Activated T-helper 2 cell treated with anti-CD3 and anti-CD28 coated beads, Interferon-gamma antibody, Interleukin-2, Interleukin-4, amounts not matched to agents 10 μg/mL and 5 μg/mL and 100 μg/mL, durations not matched to agents 14 hours and 24 hours and 36 hours (primary cell): ENCODE measurements at regions not wholly inside any gene's neighbourhood (a gene's known extent, or its start where the extent isn't known, plus 50 kb on each side); places are given as distances from the start of the nearest gene placed in this dataset.

ENCODE experiments used
- DNase-seq: peaks from one replicate; pipeline ENCODE4 v3.0.0; 2021; ENCODE audit warnings: low spot score
- H3K27ac Mint-ChIP-seq: one replicate; pipeline ENCODE4 v1.8.0; 2021; ENCODE audit warnings: mixed read lengths
- H3K27me3 Mint-ChIP-seq: one replicate; pipeline ENCODE4 v1.8.0; 2021; ENCODE audit warnings: low read depth, mixed read lengths
- H3K36me3 Mint-ChIP-seq: one replicate; pipeline ENCODE4 v1.8.0; 2021; ENCODE audit warnings: low read depth, mixed read lengths
- H3K4me1 Mint-ChIP-seq: one replicate; pipeline ENCODE4 v1.8.0; 2021; ENCODE audit warnings: low read depth, mixed read lengths
- H3K4me3 Mint-ChIP-seq: one replicate; pipeline ENCODE4 v1.8.0; 2021; ENCODE audit warnings: low read depth, mild to moderate bottlenecking, moderate library complexity, mixed read lengths
- H3K9me3 Mint-ChIP-seq: one replicate; pipeline ENCODE4 v1.8.0; 2021; ENCODE audit warnings: mixed read lengths
- intact Hi-C: fragments of 100-400 bp; cut with micrococcal nuclease; formaldehyde crosslinking; loops from one replicate; pipeline ENCODE4 v1.15.1; 2023

DNA sequence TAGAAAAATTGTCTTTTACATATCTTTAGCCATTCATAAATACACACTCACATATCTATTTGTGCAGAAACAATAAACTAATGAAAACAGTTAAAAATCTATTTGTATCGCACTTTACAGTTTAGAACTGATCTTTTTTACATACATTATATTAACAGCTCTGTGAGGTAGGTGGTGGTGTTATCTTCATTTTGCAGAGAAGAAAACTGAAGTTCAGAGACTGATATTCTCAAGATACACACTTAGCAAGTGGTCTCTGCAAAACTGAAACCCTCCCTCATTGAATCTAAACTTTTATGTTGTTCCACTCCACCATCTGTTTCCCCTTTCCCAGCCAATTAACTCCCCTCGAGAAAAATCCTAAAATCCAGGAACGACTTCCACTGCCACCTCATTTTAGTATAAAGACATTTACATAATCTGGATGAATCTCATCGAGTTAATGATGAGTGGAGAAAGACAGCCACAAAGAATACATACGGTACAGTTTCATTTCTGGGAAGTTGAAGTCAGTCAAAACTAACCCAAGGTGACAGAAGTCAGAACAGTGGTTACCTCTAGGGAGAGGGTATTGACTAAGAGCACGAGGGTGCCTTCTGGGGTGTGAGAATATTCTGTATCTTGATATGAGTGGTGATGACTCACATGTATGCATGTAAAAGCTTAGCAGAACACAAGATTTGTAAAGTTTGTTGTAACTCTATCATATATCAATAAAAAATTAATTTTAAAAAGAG is 524.2 kb upstream of the TCF4 start:
- peaks cover 2% of the 10 kb centered on the region for H3K27me3 Mint-ChIP-seq
- H3K4me3 Mint-ChIP-seq = no peak overlapping the region
- H3K36me3 Mint-ChIP-seq = no peaks in the 10 kb centered on the region
- intact Hi-C loops = loop anchor here (1.0 to 10.0 kb wide), 5 partner anchors 525 to 890 kb away; partner anchors contain the start of gene TCF4
- peaks cover 13% of the 10 kb centered on the region for H3K4me1 Mint-ChIP-seq
- H3K27ac Mint-ChIP-seq = peak overlapping the region; percentile 60
- peak; percentile 12 for DNase-seq
- no peaks in the 10 kb centered on the region for H3K9me3 Mint-ChIP-seq

GRCh38 chr18:56109757-56110156 is 521.8 kb upstream of the TCF4 start:
- Mint-ChIP-seq H3K27me3 (peaks cover 2% of the 10 kb centered on the region), H3K9me3 (peaks cover 14% of the 10 kb centered on the region), H3K36me3 (no peaks in the 10 kb centered on the region), H3K4me3 (no peak overlapping the region), H3K27ac (no peak overlapping the region), H3K4me1 (peaks cover 13% of the 10 kb centered on the region)
- intact Hi-C loops = loop anchor here (5.0 to 10.0 kb wide), 4 partner anchors 522 to 893 kb away; partner anchors contain the start of gene TCF4
- DNase-seq = no peak

DNA sequence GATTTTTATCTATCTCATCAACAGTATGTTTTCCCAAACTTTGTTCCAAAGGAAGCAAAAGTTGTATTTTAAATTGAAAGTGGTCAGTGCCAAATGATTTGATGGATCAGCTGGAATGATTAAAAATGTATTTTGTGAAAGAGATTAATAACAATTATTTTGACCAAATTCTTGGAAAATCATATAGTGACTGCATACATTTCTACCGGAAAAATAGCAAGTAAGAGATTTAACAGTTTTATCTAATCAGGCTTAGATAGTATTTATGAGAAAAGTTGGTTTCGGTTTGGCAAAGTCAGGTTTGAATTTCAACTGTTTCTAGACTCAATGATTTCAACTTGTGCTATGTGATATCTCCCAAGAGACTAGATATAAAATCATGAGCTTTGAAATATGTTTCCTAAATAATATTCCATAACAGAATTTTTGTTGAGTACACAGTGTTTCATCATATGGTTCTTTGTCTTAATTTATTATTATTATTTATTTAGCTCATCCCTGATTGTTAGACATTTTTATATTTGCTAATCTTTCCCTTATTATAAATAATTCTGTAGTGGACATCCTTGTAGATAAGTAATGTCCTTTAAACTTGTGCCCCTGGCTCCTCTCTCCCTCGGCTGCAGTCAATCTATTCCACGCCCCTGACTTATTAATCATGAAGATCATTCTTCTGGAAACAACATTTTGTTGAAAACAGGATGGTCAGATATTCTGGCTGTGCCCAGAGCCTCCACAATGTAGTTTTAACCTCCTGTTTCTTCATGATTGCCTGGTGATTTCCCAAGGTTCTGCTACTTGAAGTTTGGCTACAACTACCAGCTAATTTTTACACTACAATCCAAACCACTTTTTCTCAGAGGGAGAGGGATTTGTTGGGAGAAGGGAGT is 520.7 kb upstream of the TCF4 start:
- peaks cover 2% of the 10 kb centered on the region for H3K27me3 Mint-ChIP-seq
- H3K36me3 Mint-ChIP-seq = no peaks in the 10 kb centered on the region
- no peak overlapping the region for H3K27ac Mint-ChIP-seq
- intact Hi-C loops = no loop called here
- H3K4me1 Mint-ChIP-seq = peaks cover 13% of the 10 kb centered on the region
- H3K9me3 Mint-ChIP-seq = peaks cover 25% of the 10 kb centered on the region
- H3K4me3 Mint-ChIP-seq = no peak overlapping the region
- DNase-seq = no peak

DNA sequence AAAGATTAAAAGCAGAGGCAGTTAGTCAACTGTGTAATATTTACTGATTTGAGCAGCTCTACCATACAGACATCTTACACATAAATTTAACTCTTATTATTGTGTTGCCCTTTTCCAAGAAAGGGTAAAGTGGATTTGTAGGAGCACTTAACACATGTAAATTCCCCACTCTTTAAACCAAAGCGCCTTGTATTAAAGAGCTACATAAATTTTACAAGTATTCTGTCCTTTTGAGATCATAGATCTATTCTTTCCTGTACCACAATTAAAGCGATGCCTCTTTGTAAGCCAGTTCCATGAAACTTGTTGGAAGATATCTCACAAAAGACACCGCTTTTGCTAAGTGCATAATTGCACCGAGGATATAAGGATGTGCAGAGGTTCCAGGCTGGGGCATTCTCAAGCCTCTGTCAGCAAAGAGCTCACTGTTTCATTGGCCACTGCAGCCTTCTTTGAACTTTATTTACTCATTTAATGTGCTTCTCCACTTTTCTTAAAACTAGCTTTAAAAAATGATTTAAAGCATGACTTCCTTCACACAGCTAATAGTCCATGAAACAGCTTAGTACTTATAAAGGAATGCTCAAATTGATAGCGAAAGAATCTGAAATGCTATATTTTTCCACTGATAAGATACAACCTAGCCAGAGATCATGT is 520.0 kb upstream of the TCF4 start:
- H3K9me3 Mint-ChIP-seq = peaks cover 32% of the 10 kb centered on the region

DNA sequence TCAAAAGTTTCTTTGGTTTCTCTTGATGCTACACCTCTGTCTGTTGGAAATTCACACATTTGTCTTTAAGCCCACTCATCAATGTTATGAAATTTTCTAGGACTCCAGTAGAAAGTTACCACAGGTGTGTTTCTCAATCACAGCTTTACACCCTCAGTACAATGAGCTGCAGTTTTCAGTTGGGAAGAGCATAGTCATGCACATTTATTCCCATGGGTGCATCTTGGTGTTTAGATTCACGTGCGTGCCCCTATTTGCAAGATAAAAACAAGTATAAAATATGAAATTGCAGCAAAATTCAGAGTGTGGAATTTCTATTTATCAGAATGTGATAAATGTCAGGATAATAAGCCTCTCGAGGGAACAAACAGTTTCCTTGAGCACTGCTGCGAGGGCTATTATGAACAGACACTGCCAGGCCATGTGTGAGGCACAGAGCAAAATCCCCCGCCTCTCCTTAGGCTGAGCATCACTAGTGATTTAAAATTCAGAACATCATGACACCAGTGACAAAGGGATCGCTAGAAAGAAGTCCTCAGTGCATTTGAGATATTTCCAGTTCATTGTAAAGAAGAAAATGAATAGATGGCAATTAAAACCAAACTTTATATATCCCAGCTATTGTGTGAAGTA is 512.2 kb upstream of the TCF4 start:
- H3K9me3 Mint-ChIP-seq = peaks cover 23% of the 10 kb centered on the region
- no peak overlapping the region for H3K27ac Mint-ChIP-seq
- peaks cover 1% of the 10 kb centered on the region for H3K27me3 Mint-ChIP-seq
- no peaks in the 10 kb centered on the region for H3K36me3 Mint-ChIP-seq
- no peaks in the 10 kb centered on the region for H3K4me1 Mint-ChIP-seq
- H3K4me3 Mint-ChIP-seq = no peak overlapping the region
- intact Hi-C loops = no loop called here
- DNase-seq = no peak

More for the DNA sequence above, 520.0 kb upstream of the TCF4 start:
- Mint-ChIP-seq H3K4me3 (no peak overlapping the region), H3K4me1 (peaks cover 5% of the 10 kb centered on the region), H3K27ac (no peak overlapping the region), H3K27me3 (peaks cover 2% of the 10 kb centered on the region), H3K36me3 (no peaks in the 10 kb centered on the region)
- no peak for DNase-seq
- intact Hi-C loops = no loop called here

GRCh38 chr18:56097621-56098020 is 509.6 kb upstream of the TCF4 start:
- DNase-seq = no peak
- intact Hi-C loops = no loop called here
- H3K27me3 Mint-ChIP-seq = peaks cover 2% of the 10 kb centered on the region
- no peaks in the 10 kb centered on the region for H3K9me3 Mint-ChIP-seq
- no peak overlapping the region for H3K4me3 Mint-ChIP-seq
- no peak overlapping the region for H3K27ac Mint-ChIP-seq
- H3K4me1 Mint-ChIP-seq = no peaks in the 10 kb centered on the region
- H3K36me3 Mint-ChIP-seq = no peaks in the 10 kb centered on the region

GRCh38 chr18:56096861-56097260 is 508.9 kb upstream of the TCF4 start:
- Mint-ChIP-seq H3K27ac (no peak overlapping the region), H3K27me3 (peaks cover 2% of the 10 kb centered on the region), H3K4me1 (no peaks in the 10 kb centered on the region), H3K9me3 (no peaks in the 10 kb centered on the region), H3K36me3 (no peaks in the 10 kb centered on the region), H3K4me3 (no peak overlapping the region)
- no peak for DNase-seq
- intact Hi-C loops = no loop called here

GRCh38 chr18:56089612-56090258 is 501.7 kb upstream of the TCF4 start:
- H3K4me1 Mint-ChIP-seq = no peaks in the 10 kb centered on the region
- H3K27ac Mint-ChIP-seq = no peak overlapping the region
- no peaks in the 10 kb centered on the region for H3K36me3 Mint-ChIP-seq
- intact Hi-C loops = no loop called here
- H3K9me3 Mint-ChIP-seq = no peaks in the 10 kb centered on the region
- peaks cover 2% of the 10 kb centered on the region for H3K27me3 Mint-ChIP-seq
- no peak for DNase-seq
- no peak overlapping the region for H3K4me3 Mint-ChIP-seq

DNA sequence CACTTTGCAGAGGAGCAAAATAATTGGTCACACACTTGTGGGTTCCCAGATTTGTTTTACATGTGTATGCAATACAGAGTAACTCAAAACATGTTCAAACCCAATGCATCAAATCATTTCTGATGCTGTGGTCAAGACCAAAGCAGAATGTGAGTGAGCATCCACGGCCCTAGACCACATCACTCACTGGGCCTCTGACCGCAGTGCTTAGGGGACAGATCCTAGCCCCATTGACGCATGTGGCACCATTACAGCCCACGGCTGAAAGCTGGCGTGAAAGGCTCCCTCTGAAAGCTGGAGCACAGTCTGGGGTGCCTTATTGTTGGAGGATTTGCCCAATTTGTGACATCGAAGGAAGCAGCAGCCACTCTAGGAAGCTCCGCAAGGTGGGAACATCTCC is 498.8 kb upstream of the TCF4 start:
- intact Hi-C loops = no loop called here
- Mint-ChIP-seq H3K36me3 (no peaks in the 10 kb centered on the region), H3K9me3 (no peaks in the 10 kb centered on the region), H3K4me3 (no peak overlapping the region), H3K27me3 (no peaks in the 10 kb centered on the region), H3K27ac (no peak overlapping the region), H3K4me1 (no peaks in the 10 kb centered on the region)
- no peak for DNase-seq

DNA sequence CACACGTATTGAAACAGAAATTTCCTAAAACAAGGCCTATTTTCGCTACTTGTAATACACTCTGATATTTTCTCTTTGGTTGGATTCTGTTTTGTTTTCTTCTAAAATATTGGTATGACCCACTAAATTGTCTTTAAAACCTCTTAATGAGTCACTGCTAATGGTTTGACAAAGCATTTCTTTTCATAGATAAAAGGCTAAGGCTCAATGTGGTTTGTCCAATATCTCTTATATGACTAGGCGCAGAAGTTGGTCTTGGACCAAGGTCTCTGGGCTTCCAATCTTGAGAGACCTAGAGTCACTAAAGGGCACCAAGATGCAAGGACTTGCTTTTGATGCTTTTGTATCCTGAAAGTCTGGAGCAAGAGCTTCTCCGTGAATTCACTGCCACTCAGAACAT is 498.2 kb upstream of the TCF4 start:
- Mint-ChIP-seq H3K27ac (no peak overlapping the region), H3K36me3 (no peaks in the 10 kb centered on the region), H3K27me3 (no peaks in the 10 kb centered on the region), H3K4me1 (no peaks in the 10 kb centered on the region), H3K9me3 (no peaks in the 10 kb centered on the region), H3K4me3 (no peak overlapping the region)
- intact Hi-C loops = no loop called here
- DNase-seq = no peak

- Mint-ChIP-seq H3K4me1 (no peaks in the 10 kb centered on the region), H3K9me3 (no peaks in the 10 kb centered on the region), H3K27me3 (no peaks in the 10 kb centered on the region), H3K4me3 (no peak overlapping the region), H3K27ac (no peak overlapping the region), H3K36me3 (no peaks in the 10 kb centered on the region)
- intact Hi-C loops = no loop called here
- no peak for DNase-seq
Observed at GRCh38 chr18:56085551-56085950, 497.6 kb upstream of the TCF4 start.
